GM23338 (cell line): ENCODE measurements at regions not wholly inside any gene's neighbourhood (a gene's known extent, or its start where the extent isn't known, plus 50 kb on each side); places are given as distances from the start of the nearest gene placed in this dataset.

Experiments used
- ATAC-seq: fragments of 200-7000 bp; cut with Tn5 transposase; 3 replicates; pipeline ENCODE4 v1.9.1; 2020
- DNase-seq: peaks from one replicate; pipeline ENCODE4 v3.0.0-alpha.2; 2015; ENCODE audit warnings: low spot score
- H2AFZ ChIP-seq: fragments of 200-600 bp; sonication (generic); 2 replicates; pipeline ENCODE4 v1.8.0; 2016; ENCODE audit warnings: antibody characterized with exemption, mild to moderate bottlenecking, moderate library complexity
- H3F3A ChIP-seq: fragments of 200-600 bp; sonication (generic); replicated peaks from 2 replicates; pipeline ENCODE4 v1.8.0; 2017; ENCODE audit warnings: antibody characterized with exemption, mixed run types, low read depth
- H3K27ac ChIP-seq: fragments of 200-600 bp; sonication (generic); 2 replicates; pipeline ENCODE4 v1.6.1; 2016; ENCODE audit warnings: low read depth
- H3K27me3 ChIP-seq: fragments of 200-600 bp; sonication (generic); 2 replicates; pipeline ENCODE4 v1.8.0; 2016; ENCODE audit warnings: mild to moderate bottlenecking, mixed run types, moderate library complexity; ENCODE audit not compliant: insufficient read depth
- H3K36me3 ChIP-seq: fragments of 200-600 bp; sonication (generic); 2 replicates; pipeline ENCODE4 v1.8.0; 2016; ENCODE audit warnings: mild to moderate bottlenecking; ENCODE audit not compliant: insufficient read depth
- H3K4me1 ChIP-seq: fragments of 200-600 bp; sonication (generic); 2 replicates; pipeline ENCODE4 v1.8.0; 2016; ENCODE audit warnings: mild to moderate bottlenecking, moderate library complexity; ENCODE audit not compliant: insufficient read depth
- H3K4me2 ChIP-seq: fragments of 200-600 bp; sonication (generic); 2 replicates; pipeline ENCODE4 v1.7.1; 2017; ENCODE audit warnings: mixed run types
- H3K4me3 ChIP-seq: fragments of 200-600 bp; sonication (generic); 2 replicates; pipeline ENCODE4 v1.6.1; 2016; ENCODE audit warnings: mixed run types
- H3K79me2 ChIP-seq: fragments of 200-600 bp; sonication (generic); replicated peaks from 2 replicates; pipeline ENCODE4 v1.8.0; 2017; ENCODE audit warnings: mild to moderate bottlenecking; ENCODE audit not compliant: insufficient read depth
- H3K9me2 ChIP-seq: fragments of 200-600 bp; sonication (generic); 2 replicates; pipeline ENCODE4 v1.8.0; 2017; ENCODE audit not compliant: insufficient read depth
- H4K20me1 ChIP-seq: fragments of 200-600 bp; sonication (generic); replicated peaks from 2 replicates; pipeline ENCODE4 v1.8.0; 2017; ENCODE audit warnings: mild to moderate bottlenecking; ENCODE audit not compliant: insufficient read depth
- H3K27ac Mint-ChIP-seq: 2 replicates; pipeline ENCODE4 v1.8.0; 2020; ENCODE audit warnings: inconsistent platforms, mild to moderate bottlenecking, moderate library complexity, mixed read lengths
- H3K27me3 Mint-ChIP-seq: 3 replicates; pipeline ENCODE4 v1.8.0; 2022; ENCODE audit warnings: low read depth, mild to moderate bottlenecking, moderate library complexity, mixed read lengths, inconsistent platforms; ENCODE audit not compliant: insufficient read depth, poor library complexity
- H3K36me3 Mint-ChIP-seq: 3 replicates; pipeline ENCODE4 v1.8.0; 2021; ENCODE audit warnings: low read depth, mild to moderate bottlenecking, inconsistent platforms, moderate library complexity, mixed read lengths
- H3K4me1 Mint-ChIP-seq: 3 replicates; pipeline ENCODE4 v1.8.0; 2020; ENCODE audit warnings: mild to moderate bottlenecking, inconsistent platforms, mixed read lengths
- H3K4me3 Mint-ChIP-seq: 3 replicates; pipeline ENCODE4 v1.8.0; 2021; ENCODE audit warnings: moderate library complexity, mild to moderate bottlenecking, inconsistent platforms, mixed read lengths
- H3K9me3 Mint-ChIP-seq: 3 replicates; pipeline ENCODE4 v1.8.0; 2020; ENCODE audit warnings: moderate library complexity, mild to moderate bottlenecking, inconsistent platforms, mixed read lengths
- CREB1 ChIP-seq: fragments of 250-450 bp; sonication (Bioruptor Pico); IDR thresholded peaks from 2 replicates; pipeline ENCODE4 v1.5.0; 2020; ENCODE audit warnings: low read depth, mild to moderate bottlenecking, moderate library complexity
- ETS1 ChIP-seq: IDR thresholded peaks from 2 replicates; pipeline ENCODE4 v1.6.1; 2016; ENCODE audit warnings: antibody characterized with exemption
- EZH2 ChIP-seq: fragments of 200-600 bp; sonication (generic); IDR thresholded peaks from one replicate; pipeline ENCODE4 v1.8.0; 2017; ENCODE audit warnings: antibody characterized with exemption, mild to moderate bottlenecking, low read depth; ENCODE audit not compliant: unreplicated experiment
- EZH2phosphoT487 ChIP-seq: fragments of 200-600 bp; sonication (generic); IDR thresholded peaks from one replicate; pipeline ENCODE4 v1.8.1; 2018; ENCODE audit warnings: antibody characterized with exemption; ENCODE audit not compliant: unreplicated experiment
- JUNB ChIP-seq: IDR thresholded peaks from one replicate; pipeline ENCODE4 v1.6.1; 2016; ENCODE audit warnings: antibody characterized with exemption; ENCODE audit not compliant: unreplicated experiment
- NANOG ChIP-seq: IDR thresholded peaks from 2 replicates; pipeline ENCODE4 v1.6.1; 2016; ENCODE audit warnings: antibody characterized with exemption, borderline replicate concordance
- POLR2AphosphoS5 ChIP-seq: IDR thresholded peaks from 2 replicates; pipeline ENCODE4 v1.6.1; 2016; ENCODE audit warnings: antibody characterized with exemption, low read depth
- REST ChIP-seq: IDR thresholded peaks from one replicate; pipeline ENCODE4 v1.6.1; 2018; ENCODE audit warnings: antibody characterized with exemption; ENCODE audit not compliant: unreplicated experiment
- STAT1 ChIP-seq: IDR thresholded peaks from one replicate; pipeline ENCODE4 v1.6.1; 2016; ENCODE audit warnings: antibody characterized with exemption; ENCODE audit not compliant: unreplicated experiment
- ZNF114 ChIP-seq: fragments of 250-450 bp; sonication (Bioruptor Pico); IDR thresholded peaks from 2 replicates; pipeline ENCODE4 v1.5.0; 2020; ENCODE audit warnings: mild to moderate bottlenecking, moderate library complexity
- ZNF331 ChIP-seq: fragments of 250-450 bp; sonication (Bioruptor Pico); IDR thresholded peaks from 2 replicates; pipeline ENCODE4 v1.5.0; 2020; ENCODE audit warnings: low read depth, mild to moderate bottlenecking, moderate library complexity
- ZNF462 ChIP-seq: fragments of 250-450 bp; sonication (Bioruptor Pico); IDR thresholded peaks from 2 replicates; pipeline ENCODE4 v1.5.0; 2020; ENCODE audit warnings: mild to moderate bottlenecking, moderate library complexity
- TF ChIP-seq, protein P1 (sequence below), 2 experiments: fragments of 200-600 bp in 1 of 2; sonication (generic) in 1 of 2; conservative IDR thresholded peaks; 2 replicates each; pipeline versions ENCODE4 v1.5.1 to v1.6.1; 2016 to 2017; ENCODE audit warnings: antibody characterized with exemption in 2 of 2, low read depth in 2 of 2, mild to moderate bottlenecking in 2 of 2, moderate library complexity in 1 of 2

DNA sequence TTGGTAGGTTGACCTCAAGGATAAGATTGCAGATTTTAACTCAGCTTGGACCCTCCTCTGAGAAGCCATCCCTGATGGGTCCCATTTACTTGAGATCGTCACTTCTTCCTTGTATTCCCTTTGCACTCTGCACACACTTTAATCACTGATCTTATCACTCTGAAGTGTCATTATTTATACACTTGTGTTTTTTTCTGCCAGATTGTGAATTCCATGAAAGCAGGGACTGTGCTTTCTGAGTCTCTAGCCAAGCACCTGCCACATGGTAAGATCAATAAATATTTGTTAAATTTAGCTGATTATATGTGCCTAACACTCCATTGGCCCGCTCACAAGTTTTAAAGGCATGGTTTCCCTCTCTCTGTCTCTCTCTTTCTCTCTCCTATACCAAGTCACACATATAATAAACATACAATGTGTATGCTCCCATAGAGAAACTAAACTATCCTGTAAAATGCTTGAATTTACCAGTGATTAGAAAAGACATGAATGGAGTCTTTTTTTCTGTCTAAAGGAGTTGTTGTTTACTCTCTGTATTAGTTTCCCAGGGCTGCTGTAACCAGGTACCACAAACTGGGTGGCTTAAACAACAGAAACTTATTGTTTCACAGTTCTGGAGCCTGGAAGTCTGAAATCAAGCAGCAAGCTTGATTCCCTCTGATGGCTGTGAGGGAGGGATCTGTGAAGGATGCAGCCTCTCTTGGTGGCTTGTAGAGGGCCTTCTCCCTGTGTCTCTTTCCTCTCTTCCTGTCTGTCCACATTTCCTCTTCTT, 105.2 kb upstream of the GADD45A start:
- no peaks in the 10 kb centered on the region for H3K79me2 ChIP-seq
- H3K27ac ChIP-seq, result no peak overlapping the region
- H3K36me3 Mint-ChIP-seq, result no peaks in the 10 kb centered on the region
- no peak overlapping the region for H3K4me3 ChIP-seq
- no peaks in the 10 kb centered on the region for H4K20me1 ChIP-seq
- peaks cover 12% of the 10 kb centered on the region; the same call in 2 of the 3 replicates for H3K4me1 Mint-ChIP-seq
- H3K9me3 Mint-ChIP-seq, result no peaks in the 10 kb centered on the region
- H3K36me3 ChIP-seq, result no peaks in the 10 kb centered on the region
- no peak overlapping the region for H3K27ac Mint-ChIP-seq
- H3F3A ChIP-seq, result no peaks in the 10 kb centered on the region
- no peaks in the 10 kb centered on the region for H3K27me3 ChIP-seq
- no peak overlapping the region for H3K4me2 ChIP-seq
- TF ChIP-seq ZNF114 (CRISPR knock-in tag), result no peak
- TF ChIP-seq JUNB, result no peak
- TF ChIP-seq, protein P1, sequence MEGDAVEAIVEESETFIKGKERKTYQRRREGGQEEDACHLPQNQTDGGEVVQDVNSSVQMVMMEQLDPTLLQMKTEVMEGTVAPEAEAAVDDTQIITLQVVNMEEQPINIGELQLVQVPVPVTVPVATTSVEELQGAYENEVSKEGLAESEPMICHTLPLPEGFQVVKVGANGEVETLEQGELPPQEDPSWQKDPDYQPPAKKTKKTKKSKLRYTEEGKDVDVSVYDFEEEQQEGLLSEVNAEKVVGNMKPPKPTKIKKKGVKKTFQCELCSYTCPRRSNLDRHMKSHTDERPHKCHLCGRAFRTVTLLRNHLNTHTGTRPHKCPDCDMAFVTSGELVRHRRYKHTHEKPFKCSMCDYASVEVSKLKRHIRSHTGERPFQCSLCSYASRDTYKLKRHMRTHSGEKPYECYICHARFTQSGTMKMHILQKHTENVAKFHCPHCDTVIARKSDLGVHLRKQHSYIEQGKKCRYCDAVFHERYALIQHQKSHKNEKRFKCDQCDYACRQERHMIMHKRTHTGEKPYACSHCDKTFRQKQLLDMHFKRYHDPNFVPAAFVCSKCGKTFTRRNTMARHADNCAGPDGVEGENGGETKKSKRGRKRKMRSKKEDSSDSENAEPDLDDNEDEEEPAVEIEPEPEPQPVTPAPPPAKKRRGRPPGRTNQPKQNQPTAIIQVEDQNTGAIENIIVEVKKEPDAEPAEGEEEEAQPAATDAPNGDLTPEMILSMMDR (conservative IDR thresholded peaks at IDR 0.05; ENCODE audit: low read depth in 2 of 2), result no peak
- TF ChIP-seq ZNF331 (CRISPR knock-in tag), result no peak
- no peak for TF ChIP-seq EZH2phosphoT487
- no peak for TF ChIP-seq REST
- no peak for TF ChIP-seq EZH2
- no peak for TF ChIP-seq ZNF462 (CRISPR knock-in tag)
- no peak for TF ChIP-seq NANOG
- no peak for TF ChIP-seq STAT1
- no peak for TF ChIP-seq ETS1
- no peak for TF ChIP-seq POLR2AphosphoS5
- no peak for TF ChIP-seq CREB1 (CRISPR knock-in tag)
- DNase-seq, result no peak
- no peak for ATAC-seq
- no peak overlapping the region for H3K4me3 Mint-ChIP-seq
- no peaks in the 10 kb centered on the region for H3K4me1 ChIP-seq
- H2AFZ ChIP-seq, result no peak overlapping the region
- H3K9me2 ChIP-seq, result peaks cover 7% of the 10 kb centered on the region; the same call in 1 of the 2 replicates
- H3K27me3 Mint-ChIP-seq, result no peaks in the 10 kb centered on the region
